A549 (cell line): ENCODE measurements at regions not wholly inside any gene's neighbourhood (a gene's known extent, or its start where the extent isn't known, plus 50 kb on each side); places are given as distances from the start of the nearest gene placed in this dataset.

Experiments used
- ATAC-seq, 2 experiments: fragments of 200-7000 bp in 1 of 2; fragments of >200 bp in 1 of 2; cut with Nextera tagmentation in 1 of 2; cut with Tn5 transposase in 1 of 2; 3 replicates each; pipeline versions ENCODE4 v1.8.0 to v1.9.1; 2018 to 2020; ENCODE audit warnings: mild to moderate bottlenecking in 1 of 2, moderate library complexity in 1 of 2
- CTCF ChIA-PET: fragments of 300-600 bp; sonication (Branson Sonifier 250); formaldehyde crosslinking; extraction: SDS; loops from one replicate; lab custom pipeline; 2021; ENCODE audit warnings: antibody characterized with exemption, inconsistent platforms; lab: Yijun Ruan, JAX
- POLR2A ChIA-PET: fragments of 350-600 bp; formaldehyde crosslinking; extraction: SDS; loops from one replicate; lab custom pipeline; 2021; ENCODE audit warnings: antibody characterized with exemption, inconsistent platforms; lab: Yijun Ruan, JAX
- DNase-seq, 2 experiments: peaks; one replicate each; pipeline versions ENCODE4 v3.0.0 to v3.0.0-alpha.2; 2011 to 2016; ENCODE audit warnings: low read depth in 1 of 2, low spot score in 1 of 2
- FAIRE-seq: peaks from 2 replicates; lab custom pipeline; 2011; peaks lifted over from hg19 to GRCh38; lab: Jason Lieb, UNC
- H3K27ac ChIP-seq, 2 experiments: fragments of >200 bp; sonication (Bioruptor Twin); formaldehyde crosslinking; 3 replicates each; pipeline ENCODE4 v1.5.1; 2016 to 2017
- H3K4me1 ChIP-seq: fragments of >200 bp; sonication (Bioruptor Twin); formaldehyde crosslinking; 3 replicates; pipeline ENCODE4 v1.6.1; 2016
- H3K4me2 ChIP-seq: fragments of >200 bp; sonication (Bioruptor Twin); formaldehyde crosslinking; 3 replicates; pipeline ENCODE4 v1.6.1; 2016
- H3K4me3 ChIP-seq: fragments of >200 bp; sonication (Bioruptor Twin); formaldehyde crosslinking; 3 replicates; pipeline ENCODE4 v1.5.1; 2016
- H3K9me3 ChIP-seq: fragments of >200 bp; sonication (Bioruptor Twin); formaldehyde crosslinking; 3 replicates; pipeline ENCODE4 v1.6.1; 2016
- CBX2 ChIP-seq: fragments of 200-600 bp; sonication (generic); IDR thresholded peaks from 2 replicates; pipeline ENCODE4 v1.6.1; 2016; ENCODE audit warnings: low read depth, mild to moderate bottlenecking, borderline replicate concordance
- CHD4 ChIP-seq: fragments of 200-600 bp; sonication (generic); IDR thresholded peaks from 2 replicates; pipeline ENCODE4 v1.6.1; 2016; ENCODE audit warnings: antibody characterized with exemption, mild to moderate bottlenecking, borderline replicate concordance
- EHMT2 ChIP-seq: fragments of 200-600 bp; sonication (generic); IDR thresholded peaks from 2 replicates; pipeline ENCODE4 v1.6.1; 2016; ENCODE audit warnings: antibody characterized with exemption, low read depth, mild to moderate bottlenecking, moderate library complexity
- ESRRA ChIP-seq: fragments of 150-350 bp; IDR thresholded peaks from 2 replicates; pipeline ENCODE4 v1.6.1; 2014; ENCODE audit warnings: mild to moderate bottlenecking, low read length, borderline replicate concordance
- FOSB ChIP-seq: fragments of 250-450 bp; sonication (Bioruptor Pico); IDR thresholded peaks from 2 replicates; pipeline ENCODE4 v1.5.0; 2020; ENCODE audit warnings: mild to moderate bottlenecking, moderate library complexity
- GATA3 ChIP-seq: IDR thresholded peaks from 2 replicates; pipeline ENCODE4 v1.6.1; 2012; ENCODE audit warnings: borderline replicate concordance
- HOXB13 ChIP-seq: fragments of 250-450 bp; sonication (Bioruptor Pico); IDR thresholded peaks from 2 replicates; pipeline ENCODE4 v1.5.0; 2020; ENCODE audit warnings: low read depth, mild to moderate bottlenecking, moderate library complexity
- JUN ChIP-seq, 2 experiments: fragments of >200 bp; sonication (Bioruptor Twin); formaldehyde crosslinking; IDR thresholded peaks; 2 replicates in 1 of 2; 3 replicates in 1 of 2; pipeline ENCODE4 v1.6.1; 2016 to 2017
- JUNB ChIP-seq: fragments of >200 bp; sonication (Bioruptor Twin); formaldehyde crosslinking; IDR thresholded peaks from 2 replicates; pipeline ENCODE4 v1.6.1; 2016
- KDM5A ChIP-seq: fragments of 200-600 bp; sonication (generic); IDR thresholded peaks from 2 replicates; pipeline ENCODE4 v1.6.1; 2016; ENCODE audit warnings: antibody characterized with exemption, mild to moderate bottlenecking
- NFE2L2 ChIP-seq: fragments of 150-350 bp; conservative IDR thresholded peaks from 2 replicates; pipeline ENCODE4 v1.6.1; 2014; ENCODE audit warnings: low read length
- NPAS2 ChIP-seq: fragments of 250-450 bp; sonication (Bioruptor Pico); IDR thresholded peaks from 2 replicates; pipeline ENCODE4 v1.8.0; 2022; ENCODE audit warnings: mild to moderate bottlenecking, moderate library complexity, borderline replicate concordance
- PHF8 ChIP-seq: fragments of 200-600 bp; sonication (generic); IDR thresholded peaks from 2 replicates; pipeline ENCODE4 v1.6.1; 2016; ENCODE audit warnings: low read depth, mild to moderate bottlenecking, antibody characterized with exemption, moderate library complexity, borderline replicate concordance
- POLR2AphosphoS2 ChIP-seq: conservative IDR thresholded peaks from 2 replicates; pipeline ENCODE4 v1.6.1; 2012; ENCODE audit warnings: low read length, improper control_type of control experiment, inconsistent platforms
- RAD21 ChIP-seq, 2 experiments: fragments of >200 bp in 1 of 2; sonication (Bioruptor Twin) in 1 of 2; formaldehyde crosslinking in 1 of 2; IDR thresholded peaks in 1 of 2; conservative IDR thresholded peaks in 1 of 2; 2 replicates in 1 of 2; 3 replicates in 1 of 2; pipeline ENCODE4 v1.6.1; 2012 to 2018; ENCODE audit warnings: inconsistent platforms in 1 of 2
- RARB ChIP-seq: fragments of 250-450 bp; sonication (Bioruptor Pico); IDR thresholded peaks from 2 replicates; pipeline ENCODE4 v1.8.0; 2021; ENCODE audit warnings: mild to moderate bottlenecking, moderate library complexity
- RCOR1 ChIP-seq: fragments of 150-350 bp; IDR thresholded peaks from 2 replicates; pipeline ENCODE4 v1.6.1; 2014; ENCODE audit warnings: antibody characterized with exemption, low read length, low read depth
- SMC3 ChIP-seq: fragments of >200 bp; sonication (Bioruptor Twin); formaldehyde crosslinking; IDR thresholded peaks from 3 replicates; pipeline ENCODE4 v1.6.1; 2018; ENCODE audit warnings: inconsistent platforms
- TFCP2L1 ChIP-seq: fragments of 250-450 bp; sonication (Bioruptor Pico); IDR thresholded peaks from 2 replicates; pipeline ENCODE4 v1.5.0; 2021; ENCODE audit warnings: mild to moderate bottlenecking
- TP53 ChIP-seq: fragments of 250-450 bp; sonication (Bioruptor Pico); IDR thresholded peaks from 2 replicates; pipeline ENCODE4 v1.5.0; 2021; ENCODE audit warnings: mild to moderate bottlenecking, moderate library complexity
- USF2 ChIP-seq: fragments of 450-650 bp; IDR thresholded peaks from 2 replicates; pipeline ENCODE4 v1.6.1; 2014; ENCODE audit warnings: antibody characterized with exemption
- ZC3H11A ChIP-seq: fragments of 450-650 bp; IDR thresholded peaks from 2 replicates; pipeline ENCODE4 v1.6.1; 2014; ENCODE audit warnings: antibody characterized with exemption, mild to moderate bottlenecking
- ZFP36 ChIP-seq: fragments of 450-650 bp; IDR thresholded peaks from 2 replicates; pipeline ENCODE4 v1.6.1; 2014; ENCODE audit warnings: borderline replicate concordance; ENCODE audit not compliant: partially characterized antibody
- ZNF302 ChIP-seq: fragments of 250-450 bp; sonication (Bioruptor Pico); IDR thresholded peaks from 2 replicates; pipeline ENCODE4 v1.9.0; 2021; ENCODE audit warnings: inconsistent platforms, mild to moderate bottlenecking, moderate library complexity
- ZSCAN20 ChIP-seq: fragments of 250-450 bp; sonication (Bioruptor Pico); IDR thresholded peaks from 2 replicates; pipeline ENCODE4 v1.8.0; 2022; ENCODE audit warnings: mild to moderate bottlenecking, moderate library complexity
- WGBS: methylation state at CpG from one replicate; pipeline ENCODE4 v1.1.6; 2017; ENCODE audit errors: missing lambda C conversion rate; 5-methylcytosine and 5-hydroxymethylcytosine counted together
- TF ChIP-seq, protein P1 (sequence below): IDR thresholded peaks from 2 replicates; pipeline ENCODE4 v1.6.1; 2012
- TF ChIP-seq, protein P2 (sequence below): IDR thresholded peaks from 2 replicates; pipeline ENCODE4 v1.6.1; 2012; ENCODE audit warnings: low read depth, borderline replicate concordance
- TF ChIP-seq, protein P3 (sequence below): fragments of 150-350 bp; IDR thresholded peaks from 2 replicates; pipeline ENCODE4 v1.6.1; 2014; ENCODE audit warnings: low read depth, mild to moderate bottlenecking, low read length
- TF ChIP-seq, protein P4 (sequence below): fragments of >200 bp; sonication (Bioruptor Twin); formaldehyde crosslinking; IDR thresholded peaks from 3 replicates; pipeline ENCODE4 v1.6.1; 2016
- TF ChIP-seq, protein P5 (sequence below): fragments of >200 bp; sonication (Bioruptor Twin); formaldehyde crosslinking; IDR thresholded peaks from 2 replicates; pipeline ENCODE4 v1.6.1; 2016

DNA sequence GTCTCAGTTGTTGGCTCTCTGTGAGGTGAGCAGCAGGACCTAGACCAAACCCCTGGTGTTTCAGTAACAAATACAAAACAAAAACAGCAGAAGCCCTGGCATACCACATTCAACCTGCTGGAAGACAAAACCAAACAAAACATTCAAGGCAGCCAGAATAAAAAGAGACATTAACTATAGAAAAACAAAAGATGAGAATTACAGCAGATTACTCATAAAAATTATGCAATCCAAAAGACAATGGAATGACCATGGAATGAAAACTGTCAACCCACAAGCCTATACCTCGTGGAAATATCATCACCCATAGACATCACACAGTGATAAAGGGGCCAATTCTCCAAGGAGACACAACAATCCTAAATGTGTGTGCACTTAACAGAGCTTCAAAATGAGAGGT, 106.0 kb upstream of the IQSEC1 start:
- H3K4me2 ChIP-seq = no peak overlapping the region
- no peak for TF ChIP-seq SMC3
- TF ChIP-seq, protein P1, sequence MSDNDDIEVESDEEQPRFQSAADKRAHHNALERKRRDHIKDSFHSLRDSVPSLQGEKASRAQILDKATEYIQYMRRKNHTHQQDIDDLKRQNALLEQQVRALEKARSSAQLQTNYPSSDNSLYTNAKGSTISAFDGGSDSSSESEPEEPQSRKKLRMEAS = no peak
- no peak for TF ChIP-seq RCOR1
- TF ChIP-seq, all 56 proteins: peak for 0
- ChIA-PET POLR2A (no interaction called here), CTCF (no interaction called here)
- no peaks in the 10 kb centered on the region for H3K4me1 ChIP-seq
- WGBS = 3% methylated on average over 1 of the region's 1 CpG
- FAIRE-seq (no peak), ATAC-seq (no peak), DNase-seq (no peak)
- no peak overlapping the region for H3K27ac ChIP-seq
- peaks cover 28% of the 10 kb centered on the region for H3K9me3 ChIP-seq
- H3K4me3 ChIP-seq = no peak overlapping the region

DNA sequence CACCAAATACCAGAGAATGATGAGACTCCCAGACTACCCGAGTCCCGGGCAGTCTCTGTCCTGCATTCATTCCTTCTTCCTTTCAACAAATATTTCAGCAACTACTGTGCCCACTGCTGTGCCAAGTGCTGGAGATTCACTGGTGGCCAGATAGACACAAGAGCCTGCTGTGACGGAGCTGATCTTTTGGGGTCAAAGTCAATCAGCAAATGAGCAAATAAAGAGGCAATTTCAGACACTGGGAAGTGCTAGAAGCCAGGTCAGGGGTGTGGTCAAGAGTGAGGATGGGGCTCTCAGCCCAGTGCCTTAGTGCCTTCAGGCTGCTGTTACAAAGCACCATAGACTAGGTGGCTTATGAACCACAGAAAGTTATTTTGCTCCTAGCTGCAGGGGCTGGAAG, 104.9 kb upstream of the IQSEC1 start:
- WGBS = 85% methylated on average over 3 of the region's 3 CpGs
- DNase-seq (no peak), ATAC-seq (no peak), FAIRE-seq (no peak)
- no peak overlapping the region for H3K4me3 ChIP-seq
- ChIA-PET CTCF (interaction anchor here (1.7 kb wide), 1 partner anchor 104 kb away, joined by 4 read pairs; no protein-coding TSS in a partner anchor), POLR2A (no interaction called here)
- H3K4me1 ChIP-seq = no peaks in the 10 kb centered on the region
- TF ChIP-seq KDM5A (no peak), FOSB (no peak), CHD4 (no peak), PHF8 (no peak), CBX2 (no peak), RCOR1 (no peak), TFCP2L1 (CRISPR knock-in tag) (no peak), ZNF302 (CRISPR knock-in tag) (no peak), SMC3 (no peak), HOXB13 (no peak), ZFP36 (no peak), RARB (CRISPR knock-in tag) (no peak), TP53 (CRISPR knock-in tag) (no peak), ESRRA (no peak), NPAS2 (CRISPR knock-in tag) (no peak)
- TF ChIP-seq, protein P2, sequence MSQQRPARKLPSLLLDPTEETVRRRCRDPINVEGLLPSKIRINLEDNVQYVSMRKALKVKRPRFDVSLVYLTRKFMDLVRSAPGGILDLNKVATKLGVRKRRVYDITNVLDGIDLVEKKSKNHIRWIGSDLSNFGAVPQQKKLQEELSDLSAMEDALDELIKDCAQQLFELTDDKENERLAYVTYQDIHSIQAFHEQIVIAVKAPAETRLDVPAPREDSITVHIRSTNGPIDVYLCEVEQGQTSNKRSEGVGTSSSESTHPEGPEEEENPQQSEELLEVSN = no peak
- TF ChIP-seq, protein P3, sequence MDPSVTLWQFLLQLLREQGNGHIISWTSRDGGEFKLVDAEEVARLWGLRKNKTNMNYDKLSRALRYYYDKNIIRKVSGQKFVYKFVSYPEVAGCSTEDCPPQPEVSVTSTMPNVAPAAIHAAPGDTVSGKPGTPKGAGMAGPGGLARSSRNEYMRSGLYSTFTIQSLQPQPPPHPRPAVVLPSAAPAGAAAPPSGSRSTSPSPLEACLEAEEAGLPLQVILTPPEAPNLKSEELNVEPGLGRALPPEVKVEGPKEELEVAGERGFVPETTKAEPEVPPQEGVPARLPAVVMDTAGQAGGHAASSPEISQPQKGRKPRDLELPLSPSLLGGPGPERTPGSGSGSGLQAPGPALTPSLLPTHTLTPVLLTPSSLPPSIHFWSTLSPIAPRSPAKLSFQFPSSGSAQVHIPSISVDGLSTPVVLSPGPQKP = no peak
- TF ChIP-seq, protein P1 = no peak
- TF ChIP-seq, protein P4, sequence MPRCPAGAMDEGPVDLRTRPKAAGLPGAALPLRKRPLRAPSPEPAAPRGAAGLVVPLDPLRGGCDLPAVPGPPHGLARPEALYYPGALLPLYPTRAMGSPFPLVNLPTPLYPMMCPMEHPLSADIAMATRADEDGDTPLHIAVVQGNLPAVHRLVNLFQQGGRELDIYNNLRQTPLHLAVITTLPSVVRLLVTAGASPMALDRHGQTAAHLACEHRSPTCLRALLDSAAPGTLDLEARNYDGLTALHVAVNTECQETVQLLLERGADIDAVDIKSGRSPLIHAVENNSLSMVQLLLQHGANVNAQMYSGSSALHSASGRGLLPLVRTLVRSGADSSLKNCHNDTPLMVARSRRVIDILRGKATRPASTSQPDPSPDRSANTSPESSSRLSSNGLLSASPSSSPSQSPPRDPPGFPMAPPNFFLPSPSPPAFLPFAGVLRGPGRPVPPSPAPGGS = no peak
- H3K4me2 ChIP-seq = no peak overlapping the region
- H3K27ac ChIP-seq = no peak overlapping the region
- H3K9me3 ChIP-seq = peaks cover 28% of the 10 kb centered on the region

GRCh38 chr3:13177641-13178040, 104.4 kb upstream of the IQSEC1 start:
- 78% methylated on average over 3 of the region's 4 CpGs for WGBS
- no peak for FAIRE-seq
- ATAC-seq = no peak

More at GRCh38 chr3:13177641-13178040, 104.4 kb upstream of the IQSEC1 start:
- POLR2A ChIA-PET = no interaction called here
- no peak overlapping the region for H3K27ac ChIP-seq
- H3K4me3 ChIP-seq = no peak overlapping the region
- CTCF ChIA-PET = interaction anchor here (1.7 kb wide), 1 partner anchor 105 kb away, joined by 4 read pairs; no protein-coding TSS in a partner anchor
- no peak for DNase-seq
- H3K4me2 ChIP-seq = no peak overlapping the region
- no peaks in the 10 kb centered on the region for H3K4me1 ChIP-seq
- H3K9me3 ChIP-seq = peaks cover 28% of the 10 kb centered on the region
- TF ChIP-seq RARB (CRISPR knock-in tag) (no peak), RAD21 (conservative IDR thresholded peaks at IDR 0.05 in 1 of 2, IDR thresholded peaks at IDR 0.05 in 1 of 2) (no peak), RCOR1 (no peak), GATA3 (no peak), CHD4 (no peak), NFE2L2 (no peak), USF2 (no peak), EHMT2 (no peak), JUNB (no peak), POLR2AphosphoS2 (no peak), ZC3H11A (no peak), JUN (IDR thresholded peaks at IDR 0.05) (no peak), CBX2 (no peak), ZSCAN20 (CRISPR knock-in tag) (no peak)
- TF ChIP-seq, protein P5, sequence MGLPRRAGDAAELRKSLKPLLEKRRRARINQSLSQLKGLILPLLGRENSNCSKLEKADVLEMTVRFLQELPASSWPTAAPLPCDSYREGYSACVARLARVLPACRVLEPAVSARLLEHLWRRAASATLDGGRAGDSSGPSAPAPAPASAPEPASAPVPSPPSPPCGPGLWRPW = no peak
